H1 (cell line): ENCODE measurements at regions not wholly inside any gene's neighbourhood (a gene's known extent, or its start where the extent isn't known, plus 50 kb on each side); places are given as distances from the start of the nearest gene placed in this dataset.

Experiments used
- CTCF ChIA-PET: fragments of 300-600 bp; sonication (Branson Sonifier 250); formaldehyde crosslinking; loops from one replicate; lab custom pipeline; 2021; ENCODE audit not compliant: partially characterized antibody; lab: Charles Lee
- POLR2A ChIA-PET: fragments of 300-600 bp; sonication (Branson Sonifier 250); formaldehyde crosslinking; loops from one replicate; lab custom pipeline; 2021; ENCODE audit warnings: inconsistent platforms; ENCODE audit not compliant: partially characterized antibody; lab: Charles Lee
- DNase-seq, 2 experiments: peaks; one replicate each; pipeline versions ENCODE4 v3.0.0 to v3.0.0-alpha.2; 2010 to 2022; ENCODE audit warnings: low spot score in 2 of 2, low read depth in 1 of 2, mixed read lengths in 1 of 2
- FAIRE-seq: peaks from 2 replicates; lab custom pipeline; 2011; peaks lifted over from hg19 to GRCh38; lab: Jason Lieb, UNC
- H2AFZ ChIP-seq: 2 replicates; pipeline ENCODE4 v1.8.1; 2012; ENCODE audit warnings: low read length, inconsistent platforms
- H2AK5ac ChIP-seq: 2 replicates; pipeline ENCODE4 v1.6.1; 2013; ENCODE audit warnings: low read depth, low read length
- H2BK120ac ChIP-seq: replicated peaks from 2 replicates; pipeline ENCODE3; 2013; ENCODE audit warnings: low read depth, low read length, inconsistent platforms
- H2BK12ac ChIP-seq: 2 replicates; pipeline ENCODE4 v1.6.1; 2013; ENCODE audit warnings: low read depth, low read length
- H2BK15ac ChIP-seq: 2 replicates; pipeline ENCODE4 v1.6.1; 2013; ENCODE audit warnings: low read length
- H2BK20ac ChIP-seq: 2 replicates; pipeline ENCODE4 v1.6.1; 2013; ENCODE audit warnings: low read length
- H2BK5ac ChIP-seq: 2 replicates; pipeline ENCODE4 v1.6.1; 2013; ENCODE audit warnings: low read depth, low read length
- H3K14ac ChIP-seq: 2 replicates; pipeline ENCODE4 v1.6.1; 2013; ENCODE audit warnings: inconsistent platforms; ENCODE audit not compliant: insufficient read length
- H3K18ac ChIP-seq: 2 replicates; pipeline ENCODE4 v1.6.1; 2013; ENCODE audit warnings: low read length; ENCODE audit errors: extremely low read depth
- H3K23ac ChIP-seq: 2 replicates; pipeline ENCODE4 v1.6.1; 2013; ENCODE audit warnings: inconsistent platforms; ENCODE audit not compliant: insufficient read length
- H3K23me2 ChIP-seq: 2 replicates; pipeline ENCODE4 v1.6.1; 2013; ENCODE audit warnings: low read depth, low read length
- H3K27ac ChIP-seq: 2 replicates; pipeline ENCODE4 v1.6.1; 2011; ENCODE audit warnings: low read depth, low read length, inconsistent platforms
- H3K27me3 ChIP-seq, 4 experiments: replicated peaks in 1 of 4; 1 replicate in 1 of 4; 2 replicates in 3 of 4; pipeline versions ENCODE4 v1.6.1 to v1.8.1; 2011 to 2013; ENCODE audit warnings: low read length in 3 of 4, mild to moderate bottlenecking in 3 of 4, inconsistent platforms in 2 of 4, mixed read lengths in 2 of 4, moderate library complexity in 1 of 4; ENCODE audit not compliant: control insufficient read depth in 3 of 4, insufficient read depth in 3 of 4; ENCODE audit errors: extremely low read depth in 1 of 4
- H3K36me3 ChIP-seq, 4 experiments: 2 replicates each; pipeline versions ENCODE4 v1.6.1 to v1.8.1; 2011 to 2013; ENCODE audit warnings: mild to moderate bottlenecking in 4 of 4, low read length in 3 of 4, moderate library complexity in 2 of 4, control low read depth in 1 of 4, inconsistent platforms in 1 of 4; ENCODE audit not compliant: insufficient read depth in 4 of 4, control insufficient read depth in 2 of 4
- H3K4ac ChIP-seq: replicated peaks from 2 replicates; pipeline ENCODE3; 2013; ENCODE audit warnings: low read length, low read depth, mixed read lengths, inconsistent platforms; ENCODE audit not compliant: insufficient read length
- H3K4me1 ChIP-seq, 4 experiments: replicated peaks in 1 of 4; 1 replicate in 1 of 4; 2 replicates in 3 of 4; pipeline versions ENCODE4 v1.6.1 to v1.8.1; 2011 to 2013; ENCODE audit warnings: low read length in 3 of 4, inconsistent platforms in 2 of 4, mixed read lengths in 1 of 4; ENCODE audit not compliant: insufficient read depth in 4 of 4, control insufficient read depth in 3 of 4
- H3K4me2 ChIP-seq, 2 experiments: 2 replicates each; pipeline versions ENCODE4 v1.6.1 to v1.8.1; 2011 to 2013; ENCODE audit warnings: low read depth in 2 of 2, low read length in 2 of 2, control low read depth in 1 of 2, inconsistent platforms in 1 of 2, mild to moderate bottlenecking in 1 of 2; ENCODE audit not compliant: insufficient read depth in 1 of 2
- H3K4me3 ChIP-seq, 4 experiments: fragments of 200-600, 300-600 bp in 1 of 4; sonication (generic), shearing (Covaris generic), sonication (Bioruptor Twin) in 1 of 4; 2 replicates each; pipeline versions ENCODE4 v1.5.1 to v1.8.1; 2011 to 2016; ENCODE audit warnings: low read length in 4 of 4, low read depth in 3 of 4, control low read depth in 2 of 4, inconsistent platforms in 2 of 4, mild to moderate bottlenecking in 2 of 4, mixed read lengths in 1 of 4, moderate library complexity in 1 of 4; ENCODE audit not compliant: insufficient read depth in 2 of 4; ENCODE audit errors: extremely low read depth in 1 of 4
- H3K56ac ChIP-seq: replicated peaks from 2 replicates; pipeline ENCODE3; 2013; ENCODE audit warnings: low read depth, mild to moderate bottlenecking, mixed read lengths, low read length, inconsistent platforms; ENCODE audit not compliant: insufficient read length
- H3K79me1 ChIP-seq: 2 replicates; pipeline ENCODE4 v1.6.1; 2013; ENCODE audit warnings: low read depth, low read length, control low read depth
- H3K79me2 ChIP-seq, 2 experiments: 2 replicates each; pipeline versions ENCODE4 v1.6.1 to v1.8.1; 2012 to 2013; ENCODE audit warnings: low read length in 2 of 2, mild to moderate bottlenecking in 2 of 2, inconsistent platforms in 1 of 2; ENCODE audit not compliant: insufficient read depth in 2 of 2, control insufficient read depth in 1 of 2
- H3K9ac ChIP-seq, 4 experiments: replicated peaks in 1 of 4; 1 replicate in 1 of 4; 2 replicates in 3 of 4; pipeline versions ENCODE4 v1.6.1 to v1.8.1; 2011 to 2013; ENCODE audit warnings: low read depth in 3 of 4, low read length in 3 of 4, control low read depth in 2 of 4, mild to moderate bottlenecking in 2 of 4, moderate library complexity in 2 of 4, inconsistent platforms in 1 of 4; ENCODE audit errors: extremely low read depth in 1 of 4
- H3K9me3 ChIP-seq, 2 experiments: 2 replicates each; pipeline versions ENCODE4 v1.6.1 to v1.8.1; 2012 to 2013; ENCODE audit warnings: mild to moderate bottlenecking in 2 of 2, moderate library complexity in 2 of 2, control low read depth in 1 of 2, inconsistent platforms in 1 of 2, low read depth in 1 of 2, low read length in 1 of 2, mixed read lengths in 1 of 2; ENCODE audit not compliant: insufficient read depth in 2 of 2
- H4K20me1 ChIP-seq, 2 experiments: replicated peaks in 1 of 2; 2 replicates each; pipeline versions ENCODE3 to v1.8.1; 2011 to 2013; ENCODE audit warnings: inconsistent platforms in 2 of 2, low read length in 2 of 2, mild to moderate bottlenecking in 1 of 2; ENCODE audit not compliant: insufficient read depth in 2 of 2, control insufficient read depth in 1 of 2
- H4K5ac ChIP-seq: 2 replicates; pipeline ENCODE4 v1.6.1; 2013; ENCODE audit warnings: low read length, low read depth, mixed read lengths, inconsistent platforms; ENCODE audit not compliant: insufficient read length
- H4K8ac ChIP-seq: 2 replicates; pipeline ENCODE4 v1.8.0; 2013; ENCODE audit warnings: mild to moderate bottlenecking, moderate library complexity, low read length, inconsistent platforms; ENCODE audit not compliant: insufficient read depth; ENCODE audit errors: extremely low read depth
- H4K91ac ChIP-seq: replicated peaks from 2 replicates; pipeline ENCODE3; 2013; ENCODE audit warnings: low read length, mixed read lengths, inconsistent platforms; ENCODE audit not compliant: insufficient read length
- BACH1 ChIP-seq: IDR thresholded peaks from 2 replicates; pipeline ENCODE4 v1.6.1; 2012; ENCODE audit warnings: low read length, improper control_type of control experiment
- CEBPB ChIP-seq: IDR thresholded peaks from 2 replicates; pipeline ENCODE4 v1.6.1; 2012; ENCODE audit warnings: low read depth, low read length
- CHD2 ChIP-seq: IDR thresholded peaks from 2 replicates; pipeline ENCODE4 v1.6.1; 2012; ENCODE audit warnings: low read length, improper control_type of control experiment
- CTBP2 ChIP-seq: IDR thresholded peaks from 2 replicates; pipeline ENCODE4 v1.7.0; 2011; ENCODE audit warnings: borderline replicate concordance, mild to moderate bottlenecking, moderate library complexity, mixed read lengths, low read length; ENCODE audit not compliant: insufficient read depth, insufficient read length
- E2F6 ChIP-seq: IDR thresholded peaks from 2 replicates; pipeline ENCODE4 v1.6.1; 2012; ENCODE audit warnings: inconsistent platforms
- EP300 ChIP-seq, 2 experiments: IDR thresholded peaks; 1 replicate in 1 of 2; 2 replicates in 1 of 2; pipeline ENCODE4 v1.6.1; 2011 to 2012; ENCODE audit warnings: low read depth in 2 of 2, low read length in 2 of 2, mild to moderate bottlenecking in 2 of 2, borderline replicate concordance in 1 of 2, inconsistent platforms in 1 of 2, moderate library complexity in 1 of 2
- EZH2 ChIP-seq: fragments of 200-600 bp; sonication (generic); IDR thresholded peaks from 2 replicates; pipeline ENCODE4 v1.7.1; 2012; ENCODE audit warnings: low read depth, mild to moderate bottlenecking, moderate library complexity, low read length, inconsistent platforms; ENCODE audit not compliant: severe bottlenecking
- GABPA ChIP-seq: IDR thresholded peaks from 2 replicates; pipeline ENCODE4 v1.6.1; 2011; ENCODE audit warnings: mild to moderate bottlenecking, low read length, moderate library complexity, borderline replicate concordance; ENCODE audit not compliant: insufficient read depth
- GTF2F1 ChIP-seq: IDR thresholded peaks from 2 replicates; pipeline ENCODE4 v1.6.1; 2012; ENCODE audit warnings: low read depth, low read length, improper control_type of control experiment, borderline replicate concordance
- HDAC6 ChIP-seq: IDR thresholded peaks from one replicate; pipeline ENCODE4 v1.7.1; 2012; ENCODE audit warnings: low read depth, mild to moderate bottlenecking, inconsistent platforms, low read length, moderate library complexity
- KDM5A ChIP-seq: fragments of 200-600 bp; IDR thresholded peaks from 2 replicates; pipeline ENCODE4 v1.7.1; 2012; ENCODE audit warnings: mild to moderate bottlenecking, low read length, inconsistent platforms, mixed read lengths
- NRF1 ChIP-seq: IDR thresholded peaks from 2 replicates; pipeline ENCODE4 v1.6.1; 2011; ENCODE audit warnings: mild to moderate bottlenecking, low read depth, low read length, improper control_type of control experiment
- PHF8 ChIP-seq: fragments of 200-600 bp; sonication (generic); conservative IDR thresholded peaks from 2 replicates; pipeline ENCODE4 v1.7.1; 2012; ENCODE audit warnings: low read depth, mild to moderate bottlenecking, inconsistent platforms, low read length, moderate library complexity
- POLR2A ChIP-seq, 2 experiments: IDR thresholded peaks; 1 replicate in 1 of 2; 2 replicates in 1 of 2; pipeline ENCODE4 v1.6.1; 2011; ENCODE audit warnings: low read depth in 2 of 2, low read length in 2 of 2, mild to moderate bottlenecking in 2 of 2; ENCODE audit errors: control extremely low read depth in 1 of 2
- ZNF274 ChIP-seq: IDR thresholded peaks from 2 replicates; pipeline ENCODE4 v1.7.0; 2012; ENCODE audit warnings: low read length, borderline replicate concordance; ENCODE audit errors: extremely low read depth
- WGBS, 2 experiments: shearing (Covaris generic) in 1 of 2; methylation state at CpG; one replicate each; pipeline versions ENCODE4 v1.1.6 to v1.1.7; 2013 to 2015; ENCODE audit warnings: low lambda C conversion rate in 2 of 2, mixed read lengths in 2 of 2, inconsistent platforms in 1 of 2, low coverage in 1 of 2, missing lambda C conversion rate in 1 of 2; ENCODE audit not compliant: insufficient replicate concordance in 2 of 2, insufficient coverage in 1 of 2, insufficient read length in 1 of 2; ENCODE audit errors: extremely low coverage in 1 of 2, missing lambda C conversion rate in 1 of 2; 5-methylcytosine and 5-hydroxymethylcytosine counted together

GRCh38 chr14:25396128-25396527 is 346.2 kb upstream of the STXBP6 start:
- H4K20me1 ChIP-seq = no peaks in the 10 kb centered on the region
- H3K23ac ChIP-seq = no peak overlapping the region
- H2BK5ac ChIP-seq = no peak overlapping the region
- FAIRE-seq (no peak), DNase-seq (no peak)
- H4K8ac ChIP-seq = no peak overlapping the region
- no peak overlapping the region for H4K5ac ChIP-seq
- no peaks in the 10 kb centered on the region for H3K79me2 ChIP-seq
- H3K36me3 ChIP-seq = no peaks in the 10 kb centered on the region
- H3K4me1 ChIP-seq = no peaks in the 10 kb centered on the region; a peak in 1 of 7 replicates
- H3K27ac ChIP-seq = no peak overlapping the region
- no peak overlapping the region for H3K14ac ChIP-seq
- H3K4me3 ChIP-seq = no peak overlapping the region
- WGBS, 2 experiments = 79% methylated on average over 1 of the region's 1 CpG; no CpG with 5 or more reads in 1 of the 2 experiments
- H3K27me3 ChIP-seq = no peaks in the 10 kb centered on the region
- no peaks in the 10 kb centered on the region for H3K9me3 ChIP-seq
- no peak overlapping the region for H2AFZ ChIP-seq
- H3K4me2 ChIP-seq = no peak overlapping the region
- no peak overlapping the region for H2BK120ac ChIP-seq
- no peaks in the 10 kb centered on the region for H3K23me2 ChIP-seq
- no peak overlapping the region for H3K4ac ChIP-seq
- no peak overlapping the region for H3K9ac ChIP-seq
- H2BK15ac ChIP-seq = no peak overlapping the region
- no peak overlapping the region for H2BK12ac ChIP-seq
- H3K18ac ChIP-seq = no peak overlapping the region
- H4K91ac ChIP-seq = no peak overlapping the region
- no peak overlapping the region for H3K56ac ChIP-seq
- ChIA-PET POLR2A (interaction anchor here (0.6 kb wide), 1 partner anchor 639 kb away, joined by 3 read pairs; no protein-coding TSS in a partner anchor), CTCF (interaction anchor here (0.8 to 7.5 kb wide), 6 partner anchors 11 to 685 kb away, joined by 3 to 65 read pairs (median 14); no protein-coding TSS in a partner anchor)
- H3K79me1 ChIP-seq = no peaks in the 10 kb centered on the region
- H2BK20ac ChIP-seq = no peak overlapping the region
- H2AK5ac ChIP-seq = no peak overlapping the region
- TF ChIP-seq NRF1 (no peak), CTBP2 (no peak), BACH1 (no peak), E2F6 (no peak), POLR2A (IDR thresholded peaks at IDR 0.05; ENCODE audit: control extremely low read depth in 1 of 2, low read depth in 2 of 2, low read length in 2 of 2) (no peak), GABPA (no peak), EZH2 (no peak), CHD2 (no peak), KDM5A (no peak), EP300 (IDR thresholded peaks at IDR 0.05; ENCODE audit: borderline replicate concordance in 1 of 2, low read depth in 2 of 2, low read length in 2 of 2) (no peak), CEBPB (no peak), HDAC6 (no peak), ZNF274 (no peak), PHF8 (no peak), GTF2F1 (no peak)
